Mesodermal cell (in vitro differentiated cells): ENCODE measurements at regions not wholly inside any gene's neighbourhood (a gene's known extent, or its start where the extent isn't known, plus 50 kb on each side); places are given as distances from the start of the nearest gene placed in this dataset.

Experiments used
- H3K27ac ChIP-seq: 2 replicates; pipeline ENCODE4 v1.7.0; 2013; ENCODE audit warnings: mild to moderate bottlenecking, low read depth, low read length, moderate library complexity; ENCODE audit not compliant: severe bottlenecking
- H3K36me3 ChIP-seq: 2 replicates; pipeline ENCODE4 v1.7.1; 2013; ENCODE audit warnings: mild to moderate bottlenecking, low read length, moderate library complexity; ENCODE audit not compliant: control insufficient read depth, insufficient read depth
- H3K4me1 ChIP-seq: one replicate; pipeline ENCODE4 v1.7.1; 2013; ENCODE audit warnings: mild to moderate bottlenecking, low read length; ENCODE audit not compliant: insufficient read depth, control insufficient read depth, poor library complexity, severe bottlenecking
- H3K4me3 ChIP-seq: 2 replicates; pipeline ENCODE4 v1.7.0; 2013; ENCODE audit warnings: low read length, control low read depth, mild to moderate bottlenecking; ENCODE audit not compliant: insufficient read depth, poor library complexity, severe bottlenecking; ENCODE audit errors: extremely low read depth
- H3K9me3 ChIP-seq: 2 replicates; pipeline ENCODE4 v1.7.1; 2013; ENCODE audit warnings: mild to moderate bottlenecking, low read length, moderate library complexity; ENCODE audit not compliant: control insufficient read depth
- WGBS, 2 experiments: methylation state at CpG; one replicate each; pipeline ENCODE4 v1.1.5; 2013; ENCODE audit warnings: missing lambda C conversion rate in 2 of 2; ENCODE audit not compliant: insufficient coverage in 2 of 2; 5-methylcytosine and 5-hydroxymethylcytosine counted together

- no CpG with 5 or more reads among the region's 2 CpGs for WGBS, 2 experiments
- peaks cover 2% of the 10 kb centered on the region for H3K9me3 ChIP-seq
- H3K27ac ChIP-seq = no peak overlapping the region
- H3K4me3 ChIP-seq = no peak overlapping the region
- no peaks in the 10 kb centered on the region for H3K36me3 ChIP-seq
- H3K4me1 ChIP-seq = no peaks in the 10 kb centered on the region
Observed at GRCh38 chr21:16468184-16468583, 738.4 kb downstream of the USP25 start.

DNA sequence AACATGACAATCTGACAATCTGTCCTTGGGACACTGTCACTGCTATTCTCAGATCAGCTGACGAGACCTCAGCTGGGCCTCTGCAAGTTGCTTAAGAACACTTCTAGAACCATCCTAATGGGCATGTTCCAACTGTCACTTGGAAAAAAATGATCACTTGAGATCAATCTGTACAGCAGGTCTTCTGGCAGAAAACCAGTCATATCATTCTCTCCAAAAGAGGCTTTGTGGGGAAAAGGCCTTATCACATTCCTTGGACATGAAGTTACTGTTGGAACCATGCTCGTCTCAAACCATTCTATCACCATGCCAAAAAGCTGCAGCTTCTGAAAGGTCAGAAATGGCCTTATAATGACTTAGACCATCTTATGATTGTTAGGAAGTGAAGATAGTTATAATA, 744.2 kb downstream of the USP25 start:
- no peak overlapping the region for H3K27ac ChIP-seq
- WGBS, 2 experiments = 92 to 100% methylated on average over 1 of the region's 2 CpGs
- H3K36me3 ChIP-seq = no peaks in the 10 kb centered on the region
- no peaks in the 10 kb centered on the region for H3K4me1 ChIP-seq
- no peak overlapping the region for H3K4me3 ChIP-seq
- H3K9me3 ChIP-seq = no peaks in the 10 kb centered on the region

DNA sequence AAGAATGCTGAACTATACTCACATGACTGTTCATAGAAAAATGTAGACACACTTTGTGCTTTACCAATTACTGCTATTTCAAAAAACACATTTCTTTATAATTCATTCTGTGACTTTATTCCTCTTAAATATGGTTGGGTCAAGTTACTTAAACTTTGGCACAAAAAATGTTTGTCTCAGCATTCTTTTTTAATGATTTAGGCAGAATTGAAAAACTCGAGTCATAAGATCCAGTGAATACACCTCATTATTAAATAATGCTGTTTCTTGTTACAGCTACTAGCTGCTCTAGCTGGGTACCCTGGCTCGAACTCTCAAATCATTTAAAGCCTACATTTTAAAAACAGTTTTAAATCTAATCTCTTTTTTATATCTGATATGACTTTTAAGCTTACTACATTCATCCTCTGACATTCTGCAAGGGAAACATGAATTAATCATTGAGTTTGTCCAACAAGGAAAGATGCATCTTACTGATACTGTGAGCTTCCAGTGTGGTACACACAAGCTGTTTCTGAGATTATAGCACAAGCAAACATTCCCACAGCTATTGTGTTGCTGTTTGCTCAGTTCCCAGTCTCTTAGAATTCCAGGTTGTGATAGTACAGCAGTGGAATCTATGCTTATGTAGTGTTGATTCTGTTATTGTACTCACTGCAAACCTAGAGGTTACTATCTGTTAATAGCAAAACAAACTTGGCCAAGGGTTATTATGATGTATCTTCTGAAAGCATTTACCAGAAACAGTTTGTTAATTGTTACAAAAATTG, 746.5 kb downstream of the USP25 start:
- Histone ChIP-seq H3K4me3 (no peak overlapping the region), H3K27ac (no peak overlapping the region), H3K4me1 (no peaks in the 10 kb centered on the region), H3K9me3 (no peaks in the 10 kb centered on the region), H3K36me3 (no peaks in the 10 kb centered on the region)
- 80% methylated on average over 1 of the region's 2 CpGs; no CpG with 5 or more reads in 1 of the 2 experiments for WGBS, 2 experiments

GRCh38 chr21:16488042-16488441, 758.3 kb downstream of the USP25 start:
- no peak overlapping the region for H3K27ac ChIP-seq
- no CpG with 5 or more reads among the region's 2 CpGs for WGBS, 2 experiments
- H3K36me3 ChIP-seq = no peaks in the 10 kb centered on the region
- H3K4me3 ChIP-seq = no peak overlapping the region
- H3K4me1 ChIP-seq = no peaks in the 10 kb centered on the region
- H3K9me3 ChIP-seq = no peaks in the 10 kb centered on the region

DNA sequence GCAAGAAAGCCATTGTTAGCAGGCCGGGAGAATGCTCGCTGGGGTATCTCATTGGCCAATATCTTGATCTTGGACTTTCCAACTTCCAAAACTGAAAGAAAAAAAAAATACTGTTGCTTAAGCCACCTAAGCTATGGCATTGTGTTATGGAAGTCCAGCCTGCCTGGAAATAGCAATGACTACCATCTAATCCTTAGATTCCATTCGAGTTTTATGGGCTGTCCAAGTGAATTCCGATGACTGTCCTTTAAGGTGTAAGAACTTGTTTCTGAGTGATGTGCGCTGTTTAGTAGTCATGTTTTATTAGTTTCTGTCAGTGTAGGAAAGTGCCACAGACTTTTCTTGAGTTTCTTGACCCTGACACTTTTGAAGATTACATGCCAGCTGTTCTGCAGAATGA, 762.6 kb downstream of the USP25 start:
- H3K4me1 ChIP-seq = no peaks in the 10 kb centered on the region
- H3K4me3 ChIP-seq = no peak overlapping the region
- no peaks in the 10 kb centered on the region for H3K9me3 ChIP-seq
- no peaks in the 10 kb centered on the region for H3K36me3 ChIP-seq
- no peak overlapping the region for H3K27ac ChIP-seq
- WGBS, 2 experiments = 100% methylated on average over 1 to 4 of the region's 5 CpGs

DNA sequence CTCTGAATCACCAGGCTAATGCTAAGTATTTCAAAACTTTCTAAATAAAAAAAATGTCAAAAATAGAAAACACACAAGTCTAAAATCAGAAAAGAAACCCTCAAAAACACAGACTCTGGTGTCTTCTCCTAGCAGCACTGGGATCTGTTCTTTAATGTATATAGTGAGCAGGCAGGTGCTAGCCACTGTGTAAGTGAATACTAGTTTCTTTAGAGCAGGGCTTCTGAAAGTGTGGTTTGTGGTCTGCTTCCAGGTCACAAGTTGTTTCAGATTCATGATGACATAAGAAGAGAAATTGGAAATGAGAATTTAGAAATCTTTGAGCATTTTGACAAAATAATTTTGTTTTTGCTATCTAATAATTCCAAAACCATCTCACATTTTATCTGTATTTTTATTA, 763.1 kb downstream of the USP25 start:
- no peaks in the 10 kb centered on the region for H3K4me1 ChIP-seq
- no peaks in the 10 kb centered on the region for H3K9me3 ChIP-seq
- H3K36me3 ChIP-seq = no peaks in the 10 kb centered on the region
- no peak overlapping the region for H3K4me3 ChIP-seq
- H3K27ac ChIP-seq = no peak overlapping the region

DNA sequence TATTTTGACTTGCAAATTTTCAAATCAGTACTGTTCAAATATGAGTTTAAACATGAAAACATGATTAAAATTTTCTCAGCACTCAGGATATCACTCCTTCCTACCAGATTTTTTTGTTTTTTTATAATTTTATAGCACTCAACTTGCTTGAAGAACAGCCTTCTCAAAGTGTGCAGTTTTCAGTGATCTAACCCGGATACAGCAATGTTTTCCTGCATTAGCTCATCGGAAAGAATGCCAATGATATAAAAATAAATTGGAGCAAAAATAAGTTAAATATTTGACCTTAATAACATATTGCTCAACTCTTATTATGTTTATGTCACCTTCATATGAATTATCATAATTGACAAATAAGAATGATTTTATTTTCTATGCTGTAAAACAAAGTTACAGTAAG, 766.8 kb downstream of the USP25 start:
- no CpG with 5 or more reads among the region's 2 CpGs for WGBS, 2 experiments
- H3K4me3 ChIP-seq = no peak overlapping the region
- H3K36me3 ChIP-seq = no peaks in the 10 kb centered on the region
- H3K9me3 ChIP-seq = no peaks in the 10 kb centered on the region
- no peaks in the 10 kb centered on the region for H3K4me1 ChIP-seq
- no peak overlapping the region for H3K27ac ChIP-seq

- Histone ChIP-seq H3K4me1 (no peaks in the 10 kb centered on the region), H3K36me3 (no peaks in the 10 kb centered on the region), H3K9me3 (no peaks in the 10 kb centered on the region), H3K4me3 (no peak overlapping the region), H3K27ac (no peak overlapping the region)
- 58 to 89% methylated on average over 2 of the region's 2 CpGs for WGBS, 2 experiments
Observed at GRCh38 chr21:16500271-16500670, 770.5 kb downstream of the USP25 start.

- Histone ChIP-seq H3K27ac (no peak overlapping the region), H3K9me3 (no peaks in the 10 kb centered on the region), H3K36me3 (no peaks in the 10 kb centered on the region), H3K4me1 (no peaks in the 10 kb centered on the region), H3K4me3 (no peak overlapping the region)
- 100% methylated on average over 1 to 4 of the region's 6 CpGs for WGBS, 2 experiments
Observed at GRCh38 chr21:16502273-16502672, 772.5 kb downstream of the USP25 start.

DNA sequence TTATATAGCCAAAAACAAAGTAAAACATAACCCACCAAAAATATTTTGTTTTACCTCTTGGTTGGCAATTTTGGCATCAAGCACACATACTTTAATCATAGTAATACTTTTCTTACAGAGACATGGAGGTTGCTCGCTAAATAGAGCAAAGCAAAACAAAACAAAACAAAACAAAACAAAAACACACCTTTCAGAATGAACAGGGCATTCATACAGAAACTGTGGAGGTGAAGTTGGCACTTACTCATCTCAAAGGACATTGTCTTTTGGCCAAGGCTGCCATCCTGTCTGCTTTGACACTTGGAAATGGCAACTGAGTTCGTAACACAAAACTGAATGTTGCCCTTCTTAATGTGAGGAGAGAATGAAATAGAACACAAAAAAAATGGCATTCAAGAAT, 773.1 kb downstream of the USP25 start:
- WGBS, 2 experiments = 100% methylated on average over 1 of the region's 2 CpGs
- no peaks in the 10 kb centered on the region for H3K9me3 ChIP-seq
- H3K4me3 ChIP-seq = no peak overlapping the region
- no peak overlapping the region for H3K27ac ChIP-seq
- no peaks in the 10 kb centered on the region for H3K36me3 ChIP-seq
- H3K4me1 ChIP-seq = no peaks in the 10 kb centered on the region

GRCh38 chr21:16504281-16504680, 774.5 kb downstream of the USP25 start:
- no peaks in the 10 kb centered on the region for H3K9me3 ChIP-seq
- 60 to 78% methylated on average over 1 to 2 of the region's 2 CpGs for WGBS, 2 experiments
- H3K4me3 ChIP-seq = no peak overlapping the region

More at GRCh38 chr21:16504281-16504680, 774.5 kb downstream of the USP25 start:
- no peak overlapping the region for H3K27ac ChIP-seq
- no peaks in the 10 kb centered on the region for H3K36me3 ChIP-seq
- H3K4me1 ChIP-seq = no peaks in the 10 kb centered on the region
